K562 (cell line): ENCODE measurements at regions not wholly inside any gene's neighbourhood (a gene's known extent, or its start where the extent isn't known, plus 50 kb on each side); places are given as distances from the start of the nearest gene placed in this dataset.

ENCODE experiments used
- ATAC-seq: fragments of 200-7000 bp; cut with Tn5 transposase; 3 replicates; pipeline ENCODE4 v1.9.1; 2020; ENCODE audit warnings: moderate library complexity
- BruUV-seq: library from RNA; stranded (reverse); fragments of 400-500 nt; replicated peaks from 2 replicates; lab custom pipeline; 2021; lab: Mats Ljungman, UMichigan
- CTCF ChIA-PET: fragments of 300-600 bp; formaldehyde crosslinking; extraction: SDS; loops from one replicate; lab custom pipeline; 2021; ENCODE audit warnings: low intra/inter-chr PET ratio; lab: Yijun Ruan, JAX
- POLR2A ChIA-PET: fragments of 300-600, 350-650 bp; sonication (Branson Sonifier 250); formaldehyde crosslinking; extraction: SDS; loops from one replicate; lab custom pipeline; 2021; ENCODE audit warnings: antibody characterized with exemption, inconsistent platforms; lab: Yijun Ruan, JAX
- DNase-seq, 4 experiments: peaks; one replicate each; pipeline versions ENCODE4 v3.0.0 to v3.0.0-alpha.2; 2011 to 2018; ENCODE audit warnings: low spot score in 3 of 4, mixed read lengths in 3 of 4; ENCODE audit errors: extremely low read depth in 1 of 4
- FAIRE-seq: peaks from 2 replicates; lab custom pipeline; 2011; peaks lifted over from hg19 to GRCh38; lab: Jason Lieb, UNC
- H2AFZ ChIP-seq: 2 replicates; pipeline ENCODE4 v1.6.0; 2011; ENCODE audit warnings: low read depth, low read length, control low read depth, inconsistent platforms
- H3K27ac ChIP-seq: fragments of 200-600 bp; 3 replicates; pipeline ENCODE4 v1.8.0; 2011; ENCODE audit warnings: low read depth, mild to moderate bottlenecking, control low read depth, inconsistent platforms, low read length, moderate library complexity, mixed read lengths; ENCODE audit errors: extremely low read depth
- H3K27me3 ChIP-seq, 2 experiments: fragments of 300-600 bp in 1 of 2; 2 replicates in 1 of 2; 3 replicates in 1 of 2; pipeline versions ENCODE4 v1.6.0 to v1.8.0; 2011; ENCODE audit warnings: inconsistent platforms in 2 of 2, low read length in 2 of 2, mild to moderate bottlenecking in 1 of 2, mixed read lengths in 1 of 2, moderate library complexity in 1 of 2; ENCODE audit not compliant: control insufficient read depth in 2 of 2, insufficient read depth in 2 of 2
- H3K36me3 ChIP-seq: fragments of 300-600 bp; 3 replicates; pipeline ENCODE4 v1.8.0; 2011; ENCODE audit warnings: mild to moderate bottlenecking, low read length, inconsistent platforms; ENCODE audit not compliant: control insufficient read depth, insufficient read depth
- H3K4me1 ChIP-seq, 2 experiments: fragments of 200-600 bp in 1 of 2; replicated peaks in 1 of 2; 2 replicates in 1 of 2; 3 replicates in 1 of 2; pipeline versions ENCODE4 v1.5.1 to v1.8.0; 2011; ENCODE audit warnings: inconsistent platforms in 2 of 2, low read length in 2 of 2, mild to moderate bottlenecking in 1 of 2, mixed read lengths in 1 of 2, moderate library complexity in 1 of 2; ENCODE audit not compliant: control insufficient read depth in 2 of 2, insufficient read depth in 2 of 2
- H3K4me2 ChIP-seq: 2 replicates; pipeline ENCODE4 v1.6.1; 2011; ENCODE audit warnings: low read length, control low read depth, inconsistent platforms, mixed read lengths; ENCODE audit not compliant: insufficient read depth
- H3K4me3 ChIP-seq: fragments of 200-600 bp; sonication (generic), shearing (Covaris generic); 2 replicates; pipeline ENCODE4 v1.5.1; 2016; ENCODE audit warnings: control low read depth, inconsistent platforms
- H3K79me2 ChIP-seq: fragments of 200-600 bp; 3 replicates; pipeline ENCODE4 v1.8.0; 2011; ENCODE audit warnings: low read length, inconsistent platforms; ENCODE audit not compliant: control insufficient read depth, insufficient read depth
- H3K9ac ChIP-seq, 2 experiments: 2 replicates each; pipeline versions ENCODE4 v1.6.0 to v1.6.1; 2011; ENCODE audit warnings: low read depth in 2 of 2, low read length in 2 of 2, control low read depth in 1 of 2, inconsistent platforms in 1 of 2, mild to moderate bottlenecking in 1 of 2, mixed read lengths in 1 of 2; ENCODE audit not compliant: insufficient read depth in 1 of 2
- H3K9me1 ChIP-seq: one replicate; pipeline ENCODE4 v1.6.0; 2011; ENCODE audit warnings: inconsistent platforms, mild to moderate bottlenecking, low read length, moderate library complexity; ENCODE audit not compliant: control insufficient read depth, insufficient read depth
- H3K9me3 ChIP-seq: replicated peaks from 2 replicates; pipeline ENCODE4 v1.5.1; 2011; ENCODE audit warnings: low read depth, low read length, inconsistent platforms; ENCODE audit not compliant: control insufficient read depth, insufficient read depth
- H4K20me1 ChIP-seq: replicated peaks from 2 replicates; pipeline ENCODE4 v1.6.1; 2011; ENCODE audit warnings: low read length, inconsistent platforms, mixed read lengths; ENCODE audit not compliant: control insufficient read depth, insufficient read depth
- BCL6 ChIP-seq: fragments of 250-450 bp; sonication (Bioruptor Pico); IDR thresholded peaks from 2 replicates; pipeline ENCODE4 v1.4.0; 2020
- BCOR ChIP-seq: fragments of 450-650 bp; IDR thresholded peaks from 2 replicates; pipeline ENCODE4 v1.6.1; 2016
- CBX5 ChIP-seq: IDR thresholded peaks from 2 replicates; pipeline ENCODE4 v1.6.1; 2014; ENCODE audit warnings: low read depth, borderline replicate concordance
- CHCHD3 ChIP-seq: fragments of 250-450 bp; sonication (Bioruptor Pico); IDR thresholded peaks from 2 replicates; pipeline ENCODE4 v2.1.2; 2022; ENCODE audit warnings: mild to moderate bottlenecking
- CHD4 ChIP-seq: fragments of 200-600 bp; sonication (generic); IDR thresholded peaks from 3 replicates; pipeline ENCODE4 v1.6.1; 2012; ENCODE audit warnings: low read depth, mild to moderate bottlenecking, mixed read lengths, low read length, inconsistent platforms; ENCODE audit not compliant: insufficient read depth, insufficient replicate concordance, poor library complexity, severe bottlenecking
- MAZ ChIP-seq, 2 experiments: fragments of 450-650 bp in 1 of 2; sonication (generic) in 1 of 2; formaldehyde crosslinking; IDR thresholded peaks in 1 of 2; conservative IDR thresholded peaks in 1 of 2; 2 replicates each; pipeline versions ENCODE4 v1.4.0 to v1.5.0; 2020; ENCODE audit warnings: mild to moderate bottlenecking in 1 of 2, missing genetic modification reagents in 1 of 2
- MYNN ChIP-seq, 2 experiments: sonication (generic); formaldehyde crosslinking in 1 of 2; IDR thresholded peaks; 2 replicates each; pipeline versions ENCODE4 v1.5.0 to v1.6.1; 2016 to 2020; ENCODE audit warnings: antibody characterized with exemption in 1 of 2, missing genetic modification reagents in 1 of 2
- PHF20 ChIP-seq: fragments of 450-650 bp; IDR thresholded peaks from 2 replicates; pipeline ENCODE4 v1.6.1; 2018; ENCODE audit not compliant: partially characterized antibody
- PURB ChIP-seq: sonication (generic); formaldehyde crosslinking; IDR thresholded peaks from 2 replicates; pipeline ENCODE4 v1.9.0; 2021; ENCODE audit warnings: low read depth, mild to moderate bottlenecking, missing genetic modification reagents
- STAT5A ChIP-seq: IDR thresholded peaks from 2 replicates; pipeline ENCODE4 v1.6.1; 2012; ENCODE audit warnings: low read length, inconsistent platforms, borderline replicate concordance
- ZBTB49 ChIP-seq: sonication (generic); formaldehyde crosslinking; IDR thresholded peaks from 2 replicates; pipeline ENCODE4 v1.8.0; 2022; ENCODE audit warnings: missing genetic modification reagents, mild to moderate bottlenecking, borderline replicate concordance
- ZC3H11A ChIP-seq: IDR thresholded peaks from 2 replicates; pipeline ENCODE4 v1.6.1; 2012; ENCODE audit warnings: low read depth, low read length, improper control_type of control experiment
- ZNF280A ChIP-seq: fragments of 450-650 bp; IDR thresholded peaks from 2 replicates; pipeline ENCODE4 v1.6.1; 2018; ENCODE audit warnings: mild to moderate bottlenecking, low read depth; ENCODE audit not compliant: partially characterized antibody
- ZNF280B ChIP-seq: fragments of 250-450 bp; sonication (Bioruptor Pico); IDR thresholded peaks from 2 replicates; pipeline ENCODE4 v1.5.1; 2021; ENCODE audit warnings: mild to moderate bottlenecking
- ZNF311 ChIP-seq: fragments of 250-450 bp; sonication (Bioruptor Pico); IDR thresholded peaks from 2 replicates; pipeline ENCODE4 v1.4.0; 2020; ENCODE audit warnings: mild to moderate bottlenecking, moderate library complexity
- WGBS: fragments of 100-300 bp; shearing (Covaris generic); methylation state at CpG from one replicate; pipeline ENCODE4 v1.1.6; 2016; ENCODE audit warnings: low coverage, mixed read lengths; ENCODE audit not compliant: insufficient coverage; ENCODE audit errors: missing lambda C conversion rate; 5-methylcytosine and 5-hydroxymethylcytosine counted together
- in situ Hi-C: fragments of 300-500 bp; cut with MboI; formaldehyde crosslinking; loops from 4 replicates; pipeline ENCODE4 v1.15.0; 2018; ENCODE audit warnings: inconsistent platforms, mixed read lengths
- intact Hi-C: fragments of 100-400 bp; cut with micrococcal nuclease; formaldehyde crosslinking; loops from 2 replicates; pipeline ENCODE4 v1.14.2; 2022
- TF ChIP-seq, protein P1 (sequence below): sonication (generic); formaldehyde crosslinking; IDR thresholded peaks from 2 replicates; pipeline ENCODE4 v1.4.0; 2020; ENCODE audit warnings: mild to moderate bottlenecking, missing genetic modification reagents

DNA sequence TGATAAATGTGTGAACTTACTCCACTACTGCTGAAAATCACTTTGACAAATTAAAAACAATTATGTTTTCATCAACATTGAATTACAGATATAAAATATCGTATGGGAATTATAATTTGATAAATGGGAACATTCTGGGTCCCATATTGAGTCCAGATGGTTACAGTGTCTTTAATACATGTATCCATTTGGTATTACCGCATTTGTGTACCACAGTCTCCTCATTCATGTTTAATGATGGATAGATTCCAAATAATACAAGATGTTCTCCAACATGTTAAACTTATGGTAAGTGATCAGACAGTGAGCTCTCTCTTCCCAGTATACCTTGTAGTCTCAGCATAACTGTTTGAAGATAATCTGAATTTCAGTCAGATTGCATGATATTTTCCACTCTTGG is 1706.8 kb upstream of the PCDH7 start:
- FAIRE-seq (no peak), DNase-seq (no peak), ATAC-seq (no peak)
- Histone ChIP-seq H3K27me3 (no peaks in the 10 kb centered on the region), H3K9me1 (no peaks in the 10 kb centered on the region), H4K20me1 (no peaks in the 10 kb centered on the region), H3K79me2 (no peaks in the 10 kb centered on the region), H2AFZ (no peak overlapping the region), H3K27ac (no peak overlapping the region), H3K36me3 (no peaks in the 10 kb centered on the region), H3K9ac (no peak overlapping the region), H3K4me2 (no peak overlapping the region), H3K9me3 (no peaks in the 10 kb centered on the region), H3K4me1 (no peaks in the 10 kb centered on the region), H3K4me3 (no peak overlapping the region)
- no TSS peak for BruUV-seq
- 0% methylated on average over 2 of the region's 2 CpGs for WGBS
- CTCF ChIA-PET: no interaction called here
- POLR2A ChIA-PET: no interaction called here
- intact Hi-C loops: no loop called here
- in situ Hi-C loops: no loop called here
- TF ChIP-seq PHF20: no peak
- TF ChIP-seq CHCHD3 (CRISPR knock-in tag): no peak
- no peak for TF ChIP-seq MYNN (IDR thresholded peaks at IDR 0.05)
- no peak for TF ChIP-seq MYNN (CRISPR knock-in tag; IDR thresholded peaks at IDR 0.05)
- TF ChIP-seq ZNF280A: no peak
- no peak for TF ChIP-seq ZC3H11A
- no peak for TF ChIP-seq CHD4
- no peak for TF ChIP-seq ZNF280B
- no peak for TF ChIP-seq BCL6
- no peak for TF ChIP-seq STAT5A
- TF ChIP-seq MAZ (CRISPR knock-in tag; conservative IDR thresholded peaks at IDR 0.05 in 1 of 2, IDR thresholded peaks at IDR 0.05 in 1 of 2): no peak
- TF ChIP-seq ZNF311 (CRISPR knock-in tag): no peak
- TF ChIP-seq, protein P1, sequence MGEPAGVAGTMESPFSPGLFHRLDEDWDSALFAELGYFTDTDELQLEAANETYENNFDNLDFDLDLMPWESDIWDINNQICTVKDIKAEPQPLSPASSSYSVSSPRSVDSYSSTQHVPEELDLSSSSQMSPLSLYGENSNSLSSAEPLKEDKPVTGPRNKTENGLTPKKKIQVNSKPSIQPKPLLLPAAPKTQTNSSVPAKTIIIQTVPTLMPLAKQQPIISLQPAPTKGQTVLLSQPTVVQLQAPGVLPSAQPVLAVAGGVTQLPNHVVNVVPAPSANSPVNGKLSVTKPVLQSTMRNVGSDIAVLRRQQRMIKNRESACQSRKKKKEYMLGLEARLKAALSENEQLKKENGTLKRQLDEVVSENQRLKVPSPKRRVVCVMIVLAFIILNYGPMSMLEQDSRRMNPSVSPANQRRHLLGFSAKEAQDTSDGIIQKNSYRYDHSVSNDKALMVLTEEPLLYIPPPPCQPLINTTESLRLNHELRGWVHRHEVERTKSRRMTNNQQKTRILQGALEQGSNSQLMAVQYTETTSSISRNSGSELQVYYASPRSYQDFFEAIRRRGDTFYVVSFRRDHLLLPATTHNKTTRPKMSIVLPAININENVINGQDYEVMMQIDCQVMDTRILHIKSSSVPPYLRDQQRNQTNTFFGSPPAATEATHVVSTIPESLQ (CRISPR knock-in tag): no peak
- no peak for TF ChIP-seq PURB (CRISPR knock-in tag)
- TF ChIP-seq CBX5: no peak
- TF ChIP-seq ZBTB49: no peak
- TF ChIP-seq BCOR: no peak
